GM19351 (cell line): ENCODE measurements at regions not wholly inside any gene's neighbourhood (a gene's known extent, or its start where the extent isn't known, plus 50 kb on each side); places are given as distances from the start of the nearest gene placed in this dataset.
"Not testable (repeated sequence)": the region's sequence is repeated elsewhere in the genome, so short reads cannot be mapped to it uniquely, and the experiment has no call there.

Experiments
- ATAC-seq: cut with Tn5 transposase; IDR thresholded peaks from one replicate; pipeline ENCODE4 v1.9.1; 2021; ENCODE audit warnings: mild to moderate bottlenecking, moderate library complexity; ENCODE audit not compliant: unreplicated experiment

DNA sequence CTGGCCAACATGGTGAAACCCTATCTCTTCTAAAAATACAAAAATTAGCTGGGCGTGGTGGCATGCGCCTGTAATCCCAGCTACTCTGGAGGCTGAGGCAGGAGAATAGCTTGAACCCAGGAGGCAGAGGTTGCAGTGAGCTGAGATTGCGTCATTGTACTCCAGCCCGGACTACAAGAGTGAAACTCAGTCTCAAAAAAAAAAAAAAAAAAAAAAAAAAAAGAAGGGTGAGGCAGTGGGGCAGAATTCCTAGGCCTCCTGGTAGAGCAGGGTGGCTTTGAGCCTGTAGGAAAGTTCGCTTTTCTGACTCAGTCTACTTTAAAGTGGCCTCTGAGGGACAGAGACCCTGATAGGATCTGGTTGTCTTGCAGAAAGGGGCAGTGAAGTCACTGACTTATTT is 60.8 kb upstream of the GTF3A start:
- ATAC-seq, result not testable (repeated sequence)

DNA sequence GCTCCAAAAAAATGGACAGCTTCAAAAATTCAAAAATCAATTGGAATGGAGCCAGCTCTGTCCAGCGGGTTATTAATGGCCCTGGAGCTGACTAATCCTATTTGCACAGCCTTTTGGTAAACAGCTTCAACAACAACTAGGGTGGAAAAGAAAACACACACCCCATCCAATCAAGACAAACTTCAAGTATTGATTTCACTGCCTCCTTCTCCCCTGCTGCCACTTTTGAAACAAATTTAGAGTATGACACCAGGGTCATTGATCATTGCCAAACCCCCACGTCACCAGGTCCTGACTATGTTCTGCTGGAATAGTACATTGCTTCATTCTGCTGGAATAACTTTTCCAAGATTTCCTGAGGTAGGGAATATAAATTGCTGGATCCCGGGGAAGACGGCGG is 56.8 kb upstream of the GTF3A start:
- no peak for ATAC-seq

- no peak for ATAC-seq
Observed at GRCh38 chr13:27370305-27370872, 54.0 kb upstream of the GTF3A start.

GRCh38 chr13:27371932-27372331 is 52.5 kb upstream of the GTF3A start:
- no peak for ATAC-seq

- no peak for ATAC-seq
Observed at GRCh38 chr13:27372896-27373295, 51.5 kb upstream of the GTF3A start.

DNA sequence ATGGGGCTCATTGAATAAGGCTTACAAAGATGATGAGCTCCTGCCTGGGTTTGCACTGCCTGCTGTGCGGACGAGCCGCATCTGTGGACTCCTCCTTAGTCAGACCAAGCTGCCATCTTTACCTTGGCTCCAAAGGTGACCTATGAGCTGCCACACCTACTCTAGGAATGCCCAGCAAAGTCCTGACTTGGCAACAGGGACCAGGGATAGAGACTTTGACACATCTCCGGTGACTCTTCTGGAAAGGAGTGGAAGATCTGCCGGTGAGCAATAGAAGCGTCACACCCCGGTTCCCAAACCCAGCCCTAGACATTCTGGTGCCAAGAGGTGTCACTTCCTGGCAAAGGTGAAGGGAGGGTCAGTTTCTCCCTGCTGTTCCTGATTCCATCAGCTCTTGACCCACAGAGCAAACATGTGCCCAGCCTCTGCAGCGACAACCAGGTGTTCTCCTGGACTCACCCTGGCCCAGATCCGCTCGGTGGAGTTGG is 50.2 kb upstream of the GTF3A start:
- no peak for ATAC-seq
